HEK293 (cell line): ENCODE measurements at regions not wholly inside any gene's neighbourhood (a gene's known extent, or its start where the extent isn't known, plus 50 kb on each side); places are given as distances from the start of the nearest gene placed in this dataset.

Experiments
- GLIS1 ChIP-seq: fragments of 450-650 bp; formaldehyde crosslinking; IDR thresholded peaks from 2 replicates; pipeline ENCODE4 v1.5.1; 2016; ENCODE audit warnings: missing biosample characterization, missing genetic modification characterization
- KLF7 ChIP-seq: fragments of 450-650 bp; formaldehyde crosslinking; IDR thresholded peaks from 2 replicates; pipeline ENCODE4 v1.5.1; 2016; ENCODE audit warnings: missing biosample characterization, missing genetic modification characterization, borderline replicate concordance
- RBAK ChIP-seq: fragments of 450-650 bp; formaldehyde crosslinking; IDR thresholded peaks from 2 replicates; pipeline ENCODE4 v1.5.1; 2016; ENCODE audit warnings: missing biosample characterization, missing genetic modification characterization
- SP2 ChIP-seq: fragments of 450-650 bp; formaldehyde crosslinking; IDR thresholded peaks from 2 replicates; pipeline ENCODE4 v1.5.1; 2016; ENCODE audit warnings: missing biosample characterization, missing genetic modification characterization
- SP7 ChIP-seq: fragments of 450-650 bp; formaldehyde crosslinking; IDR thresholded peaks from 2 replicates; pipeline ENCODE4 v1.5.1; 2016; ENCODE audit warnings: missing biosample characterization, missing genetic modification characterization
- ZBTB17 ChIP-seq: fragments of 450-650 bp; formaldehyde crosslinking; IDR thresholded peaks from 2 replicates; pipeline ENCODE4 v1.5.1; 2016; ENCODE audit warnings: missing biosample characterization, missing genetic modification characterization
- ZBTB48 ChIP-seq: fragments of 450-650 bp; formaldehyde crosslinking; IDR thresholded peaks from 2 replicates; pipeline ENCODE4 v1.5.1; 2016; ENCODE audit warnings: missing biosample characterization, missing genetic modification characterization
- ZNF114 ChIP-seq: fragments of 450-650 bp; formaldehyde crosslinking; IDR thresholded peaks from 2 replicates; pipeline ENCODE4 v1.5.0; 2017; ENCODE audit warnings: missing biosample characterization, missing genetic modification characterization
- ZNF133 ChIP-seq: fragments of 450-650 bp; formaldehyde crosslinking; IDR thresholded peaks from 2 replicates; pipeline ENCODE4 v1.5.1; 2016; ENCODE audit warnings: missing biosample characterization, missing genetic modification characterization
- ZNF138 ChIP-seq: fragments of 450-650 bp; formaldehyde crosslinking; IDR thresholded peaks from 2 replicates; pipeline ENCODE4 v1.5.1; 2016; ENCODE audit warnings: missing biosample characterization, missing genetic modification characterization, borderline replicate concordance
- ZNF157 ChIP-seq: fragments of 450-650 bp; formaldehyde crosslinking; IDR thresholded peaks from 2 replicates; pipeline ENCODE4 v1.5.1; 2016; ENCODE audit warnings: missing biosample characterization, missing genetic modification characterization
- ZNF221 ChIP-seq: fragments of 450-650 bp; formaldehyde crosslinking; IDR thresholded peaks from 2 replicates; pipeline ENCODE4 v1.5.1; 2017; ENCODE audit warnings: missing biosample characterization, missing genetic modification characterization, borderline replicate concordance
- ZNF335 ChIP-seq: fragments of 450-650 bp; formaldehyde crosslinking; conservative IDR thresholded peaks from 2 replicates; pipeline ENCODE4 v1.5.1; 2016; ENCODE audit warnings: missing biosample characterization, missing genetic modification characterization
- ZNF560 ChIP-seq: fragments of 450-650 bp; formaldehyde crosslinking; IDR thresholded peaks from 2 replicates; pipeline ENCODE4 v1.5.1; 2017; ENCODE audit warnings: missing biosample characterization, missing genetic modification characterization, borderline replicate concordance
- ZNF621 ChIP-seq: fragments of 450-650 bp; formaldehyde crosslinking; IDR thresholded peaks from 2 replicates; pipeline ENCODE4 v1.5.1; 2017; ENCODE audit warnings: missing biosample characterization, missing genetic modification characterization
- ZNF677 ChIP-seq: fragments of 450-650 bp; IDR thresholded peaks from 2 replicates; pipeline ENCODE4 v1.5.0; 2018; ENCODE audit warnings: missing biosample characterization, mild to moderate bottlenecking, missing genetic modification characterization, moderate library complexity
- ZNF747 ChIP-seq: fragments of 450-650 bp; formaldehyde crosslinking; IDR thresholded peaks from 2 replicates; pipeline ENCODE4 v1.5.1; 2016; ENCODE audit warnings: missing biosample characterization, missing genetic modification characterization
- ZSCAN30 ChIP-seq: fragments of 450-650 bp; IDR thresholded peaks from 2 replicates; pipeline ENCODE4 v1.5.1; 2018; ENCODE audit warnings: missing biosample characterization, mild to moderate bottlenecking, missing genetic modification characterization, moderate library complexity
- TF ChIP-seq, protein P1 (sequence below): fragments of 450-650 bp; formaldehyde crosslinking; IDR thresholded peaks from 2 replicates; pipeline ENCODE4 v1.5.1; 2016; ENCODE audit warnings: missing biosample characterization, missing genetic modification characterization
- TF ChIP-seq, protein P2 (sequence below): fragments of 450-650 bp; formaldehyde crosslinking; IDR thresholded peaks from 2 replicates; pipeline ENCODE4 v1.5.1; 2016; ENCODE audit warnings: missing biosample characterization, missing genetic modification characterization
- TF ChIP-seq, protein P3 (sequence below): fragments of 450-650 bp; formaldehyde crosslinking; IDR thresholded peaks from 2 replicates; pipeline ENCODE4 v1.5.1; 2016; ENCODE audit warnings: missing biosample characterization, missing genetic modification characterization
- TF ChIP-seq, protein P4 (sequence below): fragments of 450-650 bp; formaldehyde crosslinking; IDR thresholded peaks from 2 replicates; pipeline ENCODE4 v1.5.1; 2016; ENCODE audit warnings: missing biosample characterization, missing genetic modification characterization, low read depth
- TF ChIP-seq, protein P5 (sequence below): fragments of 450-650 bp; formaldehyde crosslinking; IDR thresholded peaks from 2 replicates; pipeline ENCODE4 v1.5.1; 2016; ENCODE audit warnings: missing biosample characterization, missing genetic modification characterization
- TF ChIP-seq, protein P6 (sequence below): fragments of 450-650 bp; formaldehyde crosslinking; IDR thresholded peaks from 2 replicates; pipeline ENCODE4 v1.5.1; 2016; ENCODE audit warnings: missing biosample characterization, missing genetic modification characterization, low read depth
- TF ChIP-seq, protein P7 (sequence below): fragments of 450-650 bp; formaldehyde crosslinking; IDR thresholded peaks from 2 replicates; pipeline ENCODE4 v1.5.1; 2017; ENCODE audit warnings: missing biosample characterization, missing genetic modification characterization
- TF ChIP-seq, protein P8 (sequence below): fragments of 450-650 bp; formaldehyde crosslinking; IDR thresholded peaks from 2 replicates; pipeline ENCODE4 v1.5.1; 2017; ENCODE audit warnings: missing biosample characterization, mild to moderate bottlenecking, missing genetic modification characterization, moderate library complexity

DNA sequence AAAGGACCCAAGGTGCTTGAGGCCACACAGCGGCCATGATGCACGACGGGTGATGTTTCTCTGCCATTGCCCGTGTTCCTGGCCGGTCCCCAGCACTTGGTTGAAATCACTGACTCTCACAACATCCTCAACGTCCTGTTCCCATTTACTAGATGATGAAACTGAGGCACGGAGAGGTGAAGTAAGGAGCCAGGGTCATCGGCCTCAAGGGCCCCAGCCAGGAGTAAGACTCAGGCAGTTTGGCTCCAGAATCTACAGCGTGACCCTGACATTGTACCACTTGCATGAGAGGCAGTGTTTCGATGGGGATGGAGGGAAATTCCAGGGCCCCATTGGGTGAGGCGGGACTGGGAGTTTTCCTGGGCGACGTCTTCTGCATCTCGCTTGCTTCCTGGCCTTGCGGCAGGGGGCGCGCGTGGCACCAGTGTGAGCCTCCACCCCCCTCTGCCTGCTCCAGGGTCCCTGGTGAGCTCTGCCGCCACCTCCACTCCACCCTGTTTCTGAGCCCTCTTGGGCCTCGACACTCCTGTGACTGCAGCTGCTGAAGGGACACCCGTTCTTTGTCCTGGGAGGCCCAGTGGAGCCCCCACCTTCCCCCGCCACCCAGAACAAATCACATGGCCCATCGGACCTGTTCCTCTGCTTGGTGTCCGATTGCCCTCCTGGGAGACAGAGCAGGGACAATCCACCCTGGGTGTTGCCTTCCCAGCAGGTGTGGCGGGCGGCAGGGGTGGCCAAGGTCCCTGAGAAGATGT lies 133.0 kb upstream of the GSE1 start (continued):
- TF ChIP-seq, protein P1, sequence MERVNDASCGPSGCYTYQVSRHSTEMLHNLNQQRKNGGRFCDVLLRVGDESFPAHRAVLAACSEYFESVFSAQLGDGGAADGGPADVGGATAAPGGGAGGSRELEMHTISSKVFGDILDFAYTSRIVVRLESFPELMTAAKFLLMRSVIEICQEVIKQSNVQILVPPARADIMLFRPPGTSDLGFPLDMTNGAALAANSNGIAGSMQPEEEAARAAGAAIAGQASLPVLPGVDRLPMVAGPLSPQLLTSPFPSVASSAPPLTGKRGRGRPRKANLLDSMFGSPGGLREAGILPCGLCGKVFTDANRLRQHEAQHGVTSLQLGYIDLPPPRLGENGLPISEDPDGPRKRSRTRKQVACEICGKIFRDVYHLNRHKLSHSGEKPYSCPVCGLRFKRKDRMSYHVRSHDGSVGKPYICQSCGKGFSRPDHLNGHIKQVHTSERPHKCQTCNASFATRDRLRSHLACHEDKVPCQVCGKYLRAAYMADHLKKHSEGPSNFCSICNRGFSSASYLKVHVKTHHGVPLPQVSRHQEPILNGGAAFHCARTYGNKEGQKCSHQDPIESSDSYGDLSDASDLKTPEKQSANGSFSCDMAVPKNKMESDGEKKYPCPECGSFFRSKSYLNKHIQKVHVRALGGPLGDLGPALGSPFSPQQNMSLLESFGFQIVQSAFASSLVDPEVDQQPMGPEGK (tag by site-specific recombination): peak; percentile 88
- no peak for TF ChIP-seq KLF7 (tag by site-specific recombination)
- TF ChIP-seq RBAK: no peak
- TF ChIP-seq, protein P2, sequence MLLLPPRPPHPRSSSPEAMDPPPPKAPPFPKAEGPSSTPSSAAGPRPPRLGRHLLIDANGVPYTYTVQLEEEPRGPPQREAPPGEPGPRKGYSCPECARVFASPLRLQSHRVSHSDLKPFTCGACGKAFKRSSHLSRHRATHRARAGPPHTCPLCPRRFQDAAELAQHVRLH (tag by site-specific recombination): peak; percentile 57; the same call in 1 of the 2 replicates
- TF ChIP-seq, protein P3, sequence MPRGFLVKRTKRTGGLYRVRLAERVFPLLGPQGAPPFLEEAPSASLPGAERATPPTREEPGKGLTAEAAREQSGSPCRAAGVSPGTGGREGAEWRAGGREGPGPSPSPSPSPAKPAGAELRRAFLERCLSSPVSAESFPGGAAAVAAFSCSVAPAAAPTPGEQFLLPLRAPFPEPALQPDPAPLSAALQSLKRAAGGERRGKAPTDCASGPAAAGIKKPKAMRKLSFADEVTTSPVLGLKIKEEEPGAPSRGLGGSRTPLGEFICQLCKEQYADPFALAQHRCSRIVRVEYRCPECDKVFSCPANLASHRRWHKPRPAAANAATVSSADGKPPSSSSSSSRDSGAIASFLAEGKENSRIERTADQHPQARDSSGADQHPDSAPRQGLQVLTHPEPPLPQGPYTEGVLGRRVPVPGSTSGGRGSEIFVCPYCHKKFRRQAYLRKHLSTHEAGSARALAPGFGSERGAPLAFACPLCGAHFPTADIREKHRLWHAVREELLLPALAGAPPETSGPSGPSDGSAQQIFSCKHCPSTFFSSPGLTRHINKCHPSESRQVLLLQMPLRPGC: no peak
- no peak; the same call in none of the 2 replicates for TF ChIP-seq SP7 (tag by site-specific recombination)
- TF ChIP-seq, protein P4, sequence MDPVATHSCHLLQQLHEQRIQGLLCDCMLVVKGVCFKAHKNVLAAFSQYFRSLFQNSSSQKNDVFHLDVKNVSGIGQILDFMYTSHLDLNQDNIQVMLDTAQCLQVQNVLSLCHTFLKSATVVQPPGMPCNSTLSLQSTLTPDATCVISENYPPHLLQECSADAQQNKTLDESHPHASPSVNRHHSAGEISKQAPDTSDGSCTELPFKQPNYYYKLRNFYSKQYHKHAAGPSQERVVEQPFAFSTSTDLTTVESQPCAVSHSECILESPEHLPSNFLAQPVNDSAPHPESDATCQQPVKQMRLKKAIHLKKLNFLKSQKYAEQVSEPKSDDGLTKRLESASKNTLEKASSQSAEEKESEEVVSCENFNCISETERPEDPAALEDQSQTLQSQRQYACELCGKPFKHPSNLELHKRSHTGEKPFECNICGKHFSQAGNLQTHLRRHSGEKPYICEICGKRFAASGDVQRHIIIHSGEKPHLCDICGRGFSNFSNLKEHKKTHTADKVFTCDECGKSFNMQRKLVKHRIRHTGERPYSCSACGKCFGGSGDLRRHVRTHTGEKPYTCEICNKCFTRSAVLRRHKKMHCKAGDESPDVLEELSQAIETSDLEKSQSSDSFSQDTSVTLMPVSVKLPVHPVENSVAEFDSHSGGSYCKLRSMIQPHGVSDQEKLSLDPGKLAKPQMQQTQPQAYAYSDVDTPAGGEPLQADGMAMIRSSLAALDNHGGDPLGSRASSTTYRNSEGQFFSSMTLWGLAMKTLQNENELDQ (tag by site-specific recombination): no peak
- TF ChIP-seq, protein P5, sequence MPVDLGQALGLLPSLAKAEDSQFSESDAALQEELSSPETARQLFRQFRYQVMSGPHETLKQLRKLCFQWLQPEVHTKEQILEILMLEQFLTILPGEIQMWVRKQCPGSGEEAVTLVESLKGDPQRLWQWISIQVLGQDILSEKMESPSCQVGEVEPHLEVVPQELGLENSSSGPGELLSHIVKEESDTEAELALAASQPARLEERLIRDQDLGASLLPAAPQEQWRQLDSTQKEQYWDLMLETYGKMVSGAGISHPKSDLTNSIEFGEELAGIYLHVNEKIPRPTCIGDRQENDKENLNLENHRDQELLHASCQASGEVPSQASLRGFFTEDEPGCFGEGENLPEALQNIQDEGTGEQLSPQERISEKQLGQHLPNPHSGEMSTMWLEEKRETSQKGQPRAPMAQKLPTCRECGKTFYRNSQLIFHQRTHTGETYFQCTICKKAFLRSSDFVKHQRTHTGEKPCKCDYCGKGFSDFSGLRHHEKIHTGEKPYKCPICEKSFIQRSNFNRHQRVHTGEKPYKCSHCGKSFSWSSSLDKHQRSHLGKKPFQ (tag by site-specific recombination): no peak
- no peak for TF ChIP-seq ZNF221
- no peak for TF ChIP-seq ZNF114 (tag by site-specific recombination)
- TF ChIP-seq ZBTB17 (tag by site-specific recombination): peak; percentile 20; the same call in 1 of the 2 replicates
- no peak for TF ChIP-seq ZNF138 (tag by site-specific recombination)
- TF ChIP-seq, protein P6, sequence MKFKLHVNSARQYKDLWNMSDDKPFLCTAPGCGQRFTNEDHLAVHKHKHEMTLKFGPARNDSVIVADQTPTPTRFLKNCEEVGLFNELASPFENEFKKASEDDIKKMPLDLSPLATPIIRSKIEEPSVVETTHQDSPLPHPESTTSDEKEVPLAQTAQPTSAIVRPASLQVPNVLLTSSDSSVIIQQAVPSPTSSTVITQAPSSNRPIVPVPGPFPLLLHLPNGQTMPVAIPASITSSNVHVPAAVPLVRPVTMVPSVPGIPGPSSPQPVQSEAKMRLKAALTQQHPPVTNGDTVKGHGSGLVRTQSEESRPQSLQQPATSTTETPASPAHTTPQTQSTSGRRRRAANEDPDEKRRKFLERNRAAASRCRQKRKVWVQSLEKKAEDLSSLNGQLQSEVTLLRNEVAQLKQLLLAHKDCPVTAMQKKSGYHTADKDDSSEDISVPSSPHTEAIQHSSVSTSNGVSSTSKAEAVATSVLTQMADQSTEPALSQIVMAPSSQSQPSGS: 0 out of 2 replicates have a peak, but pooled peaks have one; percentile 4
- no peak for TF ChIP-seq ZNF335 (tag by site-specific recombination)
- no peak for TF ChIP-seq ZNF157 (tag by site-specific recombination)
- no peak for TF ChIP-seq ZNF560 (tag by site-specific recombination)
- TF ChIP-seq, protein P7, sequence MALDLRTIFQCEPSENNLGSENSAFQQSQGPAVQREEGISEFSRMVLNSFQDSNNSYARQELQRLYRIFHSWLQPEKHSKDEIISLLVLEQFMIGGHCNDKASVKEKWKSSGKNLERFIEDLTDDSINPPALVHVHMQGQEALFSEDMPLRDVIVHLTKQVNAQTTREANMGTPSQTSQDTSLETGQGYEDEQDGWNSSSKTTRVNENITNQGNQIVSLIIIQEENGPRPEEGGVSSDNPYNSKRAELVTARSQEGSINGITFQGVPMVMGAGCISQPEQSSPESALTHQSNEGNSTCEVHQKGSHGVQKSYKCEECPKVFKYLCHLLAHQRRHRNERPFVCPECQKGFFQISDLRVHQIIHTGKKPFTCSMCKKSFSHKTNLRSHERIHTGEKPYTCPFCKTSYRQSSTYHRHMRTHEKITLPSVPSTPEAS (tag by site-specific recombination): no peak
- TF ChIP-seq, protein P8, sequence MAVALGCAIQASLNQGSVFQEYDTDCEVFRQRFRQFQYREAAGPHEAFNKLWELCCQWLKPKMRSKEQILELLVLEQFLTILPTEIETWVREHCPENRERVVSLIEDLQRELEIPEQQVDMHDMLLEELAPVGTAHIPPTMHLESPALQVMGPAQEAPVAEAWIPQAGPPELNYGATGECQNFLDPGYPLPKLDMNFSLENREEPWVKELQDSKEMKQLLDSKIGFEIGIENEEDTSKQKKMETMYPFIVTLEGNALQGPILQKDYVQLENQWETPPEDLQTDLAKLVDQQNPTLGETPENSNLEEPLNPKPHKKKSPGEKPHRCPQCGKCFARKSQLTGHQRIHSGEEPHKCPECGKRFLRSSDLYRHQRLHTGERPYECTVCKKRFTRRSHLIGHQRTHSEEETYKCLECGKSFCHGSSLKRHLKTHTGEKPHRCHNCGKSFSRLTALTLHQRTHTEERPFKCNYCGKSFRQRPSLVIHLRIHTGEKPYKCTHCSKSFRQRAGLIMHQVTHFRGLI (tag by site-specific recombination): no peak
- no peak for TF ChIP-seq ZNF747 (tag by site-specific recombination)
- TF ChIP-seq SP2 (tag by site-specific recombination): no peak
- no peak for TF ChIP-seq ZNF677 (tag by site-specific recombination)
- no peak for TF ChIP-seq ZNF621 (tag by site-specific recombination)
- TF ChIP-seq GLIS1 (tag by site-specific recombination): no peak
- TF ChIP-seq ZSCAN30: no peak
- no peak for TF ChIP-seq ZNF133
- TF ChIP-seq ZBTB48 (tag by site-specific recombination): peak; percentile 81
